Stomach (tissue), 8 donors: ENCODE measurements at regions not wholly inside any gene's neighbourhood (a gene's known extent, or its start where the extent isn't known, plus 50 kb on each side); places are given as distances from the start of the nearest gene placed in this dataset.

Experiments used
- DNase-seq, 2 donors: peaks; one replicate each; pipeline versions ENCODE4 v3.0.0 to v3.0.0-alpha.2; 2013 to 2019
- H3K27ac ChIP-seq, 5 donors: fragments of 200-600 bp in 4 of 5; sonication (generic) in 4 of 5; one replicate each; pipeline ENCODE4 v1.5.1; 2013 to 2019; ENCODE audit warnings: mild to moderate bottlenecking in 1 of 5, moderate library complexity in 1 of 5
- H3K27me3 ChIP-seq, 3 donors: fragments of 200-600 bp; sonication (generic); one replicate each; pipeline ENCODE4 v1.5.1; 2017 to 2019; ENCODE audit warnings: mixed run types in 1 of 3
- H3K36me3 ChIP-seq, 4 donors: fragments of 200-600 bp; sonication (generic); 1 replicate in 3 of 4; 2 replicates in 1 of 4; pipeline ENCODE4 v1.5.1; 2016 to 2019
- H3K4me1 ChIP-seq, 4 donors: fragments of 200-600 bp; sonication (generic); one replicate each; pipeline ENCODE4 v1.5.1; 2016 to 2019
- H3K4me3 ChIP-seq, 4 donors: fragments of 200-600 bp; sonication (generic) in 3 of 4; one replicate each; pipeline ENCODE4 v1.5.1; 2016 to 2019; ENCODE audit warnings: mild to moderate bottlenecking in 1 of 4
- H3K9me3 ChIP-seq, 4 donors: fragments of 200-600 bp; sonication (generic); one replicate each; pipeline ENCODE4 v1.5.1; 2016 to 2019
- CTCF ChIP-seq, 7 experiments: fragments of 450-650 bp in 4 of 7; fragments of 200-600 bp in 3 of 7; sonication (generic) in 3 of 7; IDR thresholded peaks; one replicate each; pipeline ENCODE4 v1.5.1; 2016 to 2019; ENCODE audit warnings: antibody characterized with exemption in 7 of 7, control low read depth in 2 of 7, mild to moderate bottlenecking in 1 of 7
- EP300 ChIP-seq: sonication (generic); formaldehyde crosslinking; IDR thresholded peaks from one replicate; pipeline ENCODE4 v1.6.1; 2017; ENCODE audit warnings: antibody characterized with exemption
- POLR2A ChIP-seq, 4 donors: fragments of 450-650 bp; IDR thresholded peaks; one replicate each; pipeline ENCODE4 v1.6.1; 2016; ENCODE audit warnings: antibody characterized with exemption in 4 of 4, control low read depth in 2 of 4, mild to moderate bottlenecking in 1 of 4, moderate library complexity in 1 of 4
- POLR2AphosphoS5 ChIP-seq, 3 donors: sonication (generic); formaldehyde crosslinking; IDR thresholded peaks; one replicate each; pipeline ENCODE4 v1.6.1; 2016; ENCODE audit warnings: antibody characterized with exemption in 3 of 3
- WGBS, 5 donors: extraction: QIAGEN DNeasy Blood & Tissue Kit in 3 of 5; methylation state at CpG; one replicate each; pipeline versions ENCODE4 v1.1.5 to v1.1.7; 2013 to 2018; 5-methylcytosine and 5-hydroxymethylcytosine counted together
- intact Hi-C: fragments of 100-400 bp; cut with DNase I; formaldehyde crosslinking; loops from one replicate; pipeline ENCODE4 v1.15.1; 2023; ENCODE audit warnings: low total_unique reads
- donor health status: healthy with polysubstance abuse.
- donor health status: Bipolar disorder and iron deficiency.
- donor health status: healthy.

DNA sequence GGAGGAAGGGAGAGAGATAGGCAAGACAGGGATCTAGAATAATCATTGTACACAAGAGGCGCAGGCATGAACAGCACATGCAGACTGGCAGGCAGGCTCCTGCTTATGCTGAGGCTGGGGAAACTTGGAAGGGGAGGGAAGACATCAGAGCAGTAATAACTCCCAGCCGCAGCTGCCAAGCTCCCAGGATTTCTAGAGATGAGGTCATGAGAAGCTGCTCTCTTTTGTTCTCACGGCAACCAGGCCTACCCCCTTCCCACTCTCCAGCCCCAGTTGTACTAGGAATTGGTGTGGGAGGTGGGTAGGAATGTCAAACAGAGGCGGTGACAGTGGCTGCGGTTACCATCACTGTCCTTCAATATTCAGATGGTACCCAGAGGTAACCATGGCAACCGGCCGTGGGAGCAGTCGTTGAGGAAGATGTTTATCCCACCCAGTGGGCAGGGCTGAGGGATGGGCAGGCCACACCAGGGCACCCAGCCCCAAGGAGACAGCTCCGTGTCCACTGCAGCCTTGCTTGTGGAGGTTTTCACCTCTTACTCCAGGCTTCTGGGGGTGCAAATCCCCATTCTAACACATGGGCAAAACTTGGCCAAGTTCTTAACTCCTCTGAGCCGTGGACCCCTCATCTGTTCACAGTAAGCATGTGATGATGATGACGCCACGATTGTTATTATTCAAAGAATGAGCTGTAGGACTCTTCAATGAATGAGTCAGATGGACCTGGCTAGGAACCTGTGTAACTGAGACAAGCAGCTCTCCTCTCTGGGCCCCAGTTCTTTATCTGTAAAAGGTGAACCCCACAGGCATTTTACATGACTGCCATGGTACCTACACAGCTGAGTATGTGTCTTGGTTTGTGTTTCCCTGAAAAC lies 360.8 kb upstream of the PROK2 start:
- Histone ChIP-seq H3K4me3 (no peak overlapping the region), H3K4me1 (peaks cover 0 to 18% (median 3%) of the 10 kb centered on the region in 4 donors), H3K27ac (no peak overlapping the region), H3K9me3 (no peaks in the 10 kb centered on the region), H3K36me3 (no peaks in the 10 kb centered on the region), H3K27me3 (no peaks in the 10 kb centered on the region)
- intact Hi-C loops: no loop called here
- 67 to 80% (median 73%) methylated on average over 11 to 12 of the region's 12 CpGs for WGBS, 5 donors
- DNase-seq: peak in 1 of 2 donors; percentile 90
- TF ChIP-seq EP300 (no peak), POLR2AphosphoS5 (IDR thresholded peaks at IDR 0.05) (no peak), POLR2A (IDR thresholded peaks at IDR 0.05) (no peak), CTCF (IDR thresholded peaks at IDR 0.05) (no peak)

DNA sequence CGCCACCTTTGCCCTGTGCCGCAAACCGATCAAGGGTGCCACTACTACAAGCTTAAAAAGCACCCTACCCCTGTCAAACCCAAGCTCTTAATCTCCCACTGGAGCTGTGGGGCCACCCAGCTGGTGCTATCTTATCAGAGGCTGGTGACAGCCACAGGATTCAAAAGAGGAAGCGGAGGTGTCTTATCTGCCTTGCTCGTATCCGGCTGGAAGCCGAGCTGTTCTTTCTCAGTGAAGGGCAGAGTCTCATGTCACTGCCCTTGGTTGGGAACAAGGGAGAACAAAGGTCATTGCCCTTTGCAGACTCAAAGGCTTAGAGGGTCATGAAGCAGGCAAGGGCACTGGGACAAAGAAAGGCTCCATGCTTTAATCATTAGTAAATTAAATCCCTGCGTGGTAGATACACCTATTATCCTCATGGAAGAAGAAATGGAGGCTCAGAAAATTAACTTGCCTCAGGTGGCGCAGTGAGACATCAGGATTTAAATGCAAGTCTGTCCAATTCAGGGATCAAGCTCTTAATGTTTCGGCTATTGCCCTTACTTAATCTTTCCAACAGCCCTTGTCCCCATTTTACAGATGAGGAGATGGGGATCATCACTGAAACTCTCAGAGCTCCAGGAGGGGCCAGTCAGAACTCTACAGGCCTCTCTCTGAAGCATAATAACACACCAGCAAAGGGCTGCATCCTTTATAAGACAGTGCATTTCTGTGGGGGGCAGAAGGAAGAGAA lies 360.0 kb upstream of the PROK2 start:
- no peak overlapping the region for H3K4me3 ChIP-seq
- no peaks in the 10 kb centered on the region for H3K27me3 ChIP-seq
- TF ChIP-seq CTCF (IDR thresholded peaks at IDR 0.05) (no peak), POLR2AphosphoS5 (IDR thresholded peaks at IDR 0.05) (no peak), POLR2A (IDR thresholded peaks at IDR 0.05) (no peak), EP300 (no peak)
- intact Hi-C loops: no loop called here
- H3K36me3 ChIP-seq: no peaks in the 10 kb centered on the region
- 37 to 60% (median 44%) methylated on average over 10 of the region's 10 CpGs for WGBS, 5 donors
- no peaks in the 10 kb centered on the region for H3K9me3 ChIP-seq
- peak in 1 of 2 donors; percentile 45 for DNase-seq
- H3K4me1 ChIP-seq: peaks cover 0 to 14% (median 0%) of the 10 kb centered on the region in 4 donors
- H3K27ac ChIP-seq: no peak overlapping the region

DNA sequence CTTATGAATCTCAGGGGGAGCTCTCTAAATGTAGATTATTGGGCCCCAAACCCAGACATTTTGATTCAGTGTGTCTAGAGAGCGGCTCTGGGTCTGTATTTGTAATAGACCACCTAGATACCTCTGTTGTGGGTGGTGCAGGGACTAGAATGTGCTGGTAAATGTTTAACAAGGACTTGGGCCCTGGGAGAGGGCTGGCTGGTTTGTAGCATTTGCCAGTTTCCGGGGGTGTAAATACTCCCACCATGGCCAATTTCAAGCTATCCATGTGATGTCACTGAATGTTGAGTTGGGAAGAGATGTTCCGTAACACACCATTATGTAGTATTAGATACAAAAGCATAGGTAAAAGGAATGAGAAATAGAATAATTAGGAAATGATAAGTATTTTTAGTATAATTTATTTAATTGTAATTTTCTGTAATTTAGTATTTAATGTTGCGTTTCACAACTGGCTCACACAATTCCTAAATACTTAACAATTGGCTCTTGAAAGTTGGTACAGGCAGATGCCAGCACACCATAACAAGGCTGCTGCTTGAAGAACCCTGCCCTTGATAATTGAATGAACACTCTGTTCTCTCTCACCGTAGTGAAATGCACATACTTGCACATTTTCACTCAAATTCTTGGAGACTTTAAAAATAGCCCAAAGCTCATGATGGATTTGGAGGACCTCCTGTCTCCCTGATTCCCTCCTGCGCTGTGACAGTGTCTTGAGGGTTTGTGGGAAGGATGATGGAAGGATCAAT lies 359.2 kb upstream of the PROK2 start:
- DNase-seq: no peak
- Histone ChIP-seq H3K27ac (no peak overlapping the region), H3K36me3 (no peaks in the 10 kb centered on the region), H3K4me3 (no peak overlapping the region), H3K9me3 (no peaks in the 10 kb centered on the region), H3K4me1 (peaks cover 0 to 14% (median 0%) of the 10 kb centered on the region in 4 donors), H3K27me3 (no peaks in the 10 kb centered on the region)
- 66 to 74% (median 68%) methylated on average over 6 of the region's 6 CpGs for WGBS, 5 donors
- TF ChIP-seq POLR2AphosphoS5 (IDR thresholded peaks at IDR 0.05): no peak
- TF ChIP-seq POLR2A (IDR thresholded peaks at IDR 0.05): no peak
- TF ChIP-seq EP300: no peak
- no peak for TF ChIP-seq CTCF (IDR thresholded peaks at IDR 0.05)
- intact Hi-C loops: no loop called here

DNA sequence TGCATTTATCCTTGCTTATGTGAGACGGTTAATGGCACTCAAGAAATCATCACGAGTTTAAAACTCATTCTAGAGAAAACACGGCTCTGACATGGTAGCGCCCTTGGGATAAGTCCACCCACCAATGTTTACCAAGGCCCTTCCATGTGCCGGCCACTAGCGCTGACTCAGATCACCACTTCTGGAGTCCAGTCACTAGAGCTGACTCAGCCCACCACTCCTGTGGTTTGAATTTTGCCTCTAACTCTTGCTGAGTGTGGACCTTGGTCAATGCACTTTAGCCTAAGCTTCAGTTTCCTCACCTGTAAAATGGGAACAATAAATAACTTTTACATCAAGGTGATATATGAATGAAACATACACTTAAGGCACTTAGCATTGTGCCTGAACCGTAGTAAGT lies 358.4 kb upstream of the PROK2 start:
- peaks cover 0 to 15% (median 0%) of the 10 kb centered on the region in 4 donors for H3K4me1 ChIP-seq
- H3K36me3 ChIP-seq: no peaks in the 10 kb centered on the region
- H3K27ac ChIP-seq: no peak overlapping the region
- no peak for TF ChIP-seq CTCF (IDR thresholded peaks at IDR 0.05)
- TF ChIP-seq EP300: no peak
- TF ChIP-seq POLR2AphosphoS5 (IDR thresholded peaks at IDR 0.05): no peak
- TF ChIP-seq POLR2A (IDR thresholded peaks at IDR 0.05): no peak
- intact Hi-C loops: no loop called here
- DNase-seq: no peak
- no peak overlapping the region for H3K4me3 ChIP-seq
- H3K9me3 ChIP-seq: no peaks in the 10 kb centered on the region
- no peaks in the 10 kb centered on the region for H3K27me3 ChIP-seq
- 86 to 93% (median 88%) methylated on average over 7 of the region's 7 CpGs for WGBS, 5 donors
